ENCODE measurements at regions not wholly inside any gene's neighbourhood (a gene's known extent, or its start where the extent isn't known, plus 50 kb on each side); places are given as distances from the start of the nearest gene placed in this dataset.

- TF ChIP-seq, protein P1, sequence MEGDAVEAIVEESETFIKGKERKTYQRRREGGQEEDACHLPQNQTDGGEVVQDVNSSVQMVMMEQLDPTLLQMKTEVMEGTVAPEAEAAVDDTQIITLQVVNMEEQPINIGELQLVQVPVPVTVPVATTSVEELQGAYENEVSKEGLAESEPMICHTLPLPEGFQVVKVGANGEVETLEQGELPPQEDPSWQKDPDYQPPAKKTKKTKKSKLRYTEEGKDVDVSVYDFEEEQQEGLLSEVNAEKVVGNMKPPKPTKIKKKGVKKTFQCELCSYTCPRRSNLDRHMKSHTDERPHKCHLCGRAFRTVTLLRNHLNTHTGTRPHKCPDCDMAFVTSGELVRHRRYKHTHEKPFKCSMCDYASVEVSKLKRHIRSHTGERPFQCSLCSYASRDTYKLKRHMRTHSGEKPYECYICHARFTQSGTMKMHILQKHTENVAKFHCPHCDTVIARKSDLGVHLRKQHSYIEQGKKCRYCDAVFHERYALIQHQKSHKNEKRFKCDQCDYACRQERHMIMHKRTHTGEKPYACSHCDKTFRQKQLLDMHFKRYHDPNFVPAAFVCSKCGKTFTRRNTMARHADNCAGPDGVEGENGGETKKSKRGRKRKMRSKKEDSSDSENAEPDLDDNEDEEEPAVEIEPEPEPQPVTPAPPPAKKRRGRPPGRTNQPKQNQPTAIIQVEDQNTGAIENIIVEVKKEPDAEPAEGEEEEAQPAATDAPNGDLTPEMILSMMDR (IDR thresholded peaks at IDR 0.05), result no peak
- TF ChIP-seq POLR2A (IDR thresholded peaks at IDR 0.05), result no peak
Observed at GRCh38 chr2:100753881-100754280, 66.1 kb upstream of the NPAS2 start.
